GM23338 (cell line): ENCODE measurements at regions not wholly inside any gene's neighbourhood (a gene's known extent, or its start where the extent isn't known, plus 50 kb on each side); places are given as distances from the start of the nearest gene placed in this dataset.

Experiments
- ATAC-seq: fragments of 200-7000 bp; cut with Tn5 transposase; 3 replicates; pipeline ENCODE4 v1.9.1; 2020
- DNase-seq: peaks from one replicate; pipeline ENCODE4 v3.0.0-alpha.2; 2015; ENCODE audit warnings: low spot score
- H2AFZ ChIP-seq: fragments of 200-600 bp; sonication (generic); 2 replicates; pipeline ENCODE4 v1.8.0; 2016; ENCODE audit warnings: antibody characterized with exemption, mild to moderate bottlenecking, moderate library complexity
- H3F3A ChIP-seq: fragments of 200-600 bp; sonication (generic); replicated peaks from 2 replicates; pipeline ENCODE4 v1.8.0; 2017; ENCODE audit warnings: antibody characterized with exemption, mixed run types, low read depth
- H3K27ac ChIP-seq: fragments of 200-600 bp; sonication (generic); 2 replicates; pipeline ENCODE4 v1.6.1; 2016; ENCODE audit warnings: low read depth
- H3K27me3 ChIP-seq: fragments of 200-600 bp; sonication (generic); 2 replicates; pipeline ENCODE4 v1.8.0; 2016; ENCODE audit warnings: mild to moderate bottlenecking, mixed run types, moderate library complexity; ENCODE audit not compliant: insufficient read depth
- H3K36me3 ChIP-seq: fragments of 200-600 bp; sonication (generic); 2 replicates; pipeline ENCODE4 v1.8.0; 2016; ENCODE audit warnings: mild to moderate bottlenecking; ENCODE audit not compliant: insufficient read depth
- H3K4me1 ChIP-seq: fragments of 200-600 bp; sonication (generic); 2 replicates; pipeline ENCODE4 v1.8.0; 2016; ENCODE audit warnings: mild to moderate bottlenecking, moderate library complexity; ENCODE audit not compliant: insufficient read depth
- H3K4me2 ChIP-seq: fragments of 200-600 bp; sonication (generic); 2 replicates; pipeline ENCODE4 v1.7.1; 2017; ENCODE audit warnings: mixed run types
- H3K4me3 ChIP-seq: fragments of 200-600 bp; sonication (generic); 2 replicates; pipeline ENCODE4 v1.6.1; 2016; ENCODE audit warnings: mixed run types
- H3K79me2 ChIP-seq: fragments of 200-600 bp; sonication (generic); replicated peaks from 2 replicates; pipeline ENCODE4 v1.8.0; 2017; ENCODE audit warnings: mild to moderate bottlenecking; ENCODE audit not compliant: insufficient read depth
- H3K9me2 ChIP-seq: fragments of 200-600 bp; sonication (generic); 2 replicates; pipeline ENCODE4 v1.8.0; 2017; ENCODE audit not compliant: insufficient read depth
- H4K20me1 ChIP-seq: fragments of 200-600 bp; sonication (generic); replicated peaks from 2 replicates; pipeline ENCODE4 v1.8.0; 2017; ENCODE audit warnings: mild to moderate bottlenecking; ENCODE audit not compliant: insufficient read depth
- H3K27ac Mint-ChIP-seq: 2 replicates; pipeline ENCODE4 v1.8.0; 2020; ENCODE audit warnings: inconsistent platforms, mild to moderate bottlenecking, moderate library complexity, mixed read lengths
- H3K27me3 Mint-ChIP-seq: 3 replicates; pipeline ENCODE4 v1.8.0; 2022; ENCODE audit warnings: low read depth, mild to moderate bottlenecking, moderate library complexity, mixed read lengths, inconsistent platforms; ENCODE audit not compliant: insufficient read depth, poor library complexity
- H3K36me3 Mint-ChIP-seq: 3 replicates; pipeline ENCODE4 v1.8.0; 2021; ENCODE audit warnings: low read depth, mild to moderate bottlenecking, inconsistent platforms, moderate library complexity, mixed read lengths
- H3K4me1 Mint-ChIP-seq: 3 replicates; pipeline ENCODE4 v1.8.0; 2020; ENCODE audit warnings: mild to moderate bottlenecking, inconsistent platforms, mixed read lengths
- H3K4me3 Mint-ChIP-seq: 3 replicates; pipeline ENCODE4 v1.8.0; 2021; ENCODE audit warnings: moderate library complexity, mild to moderate bottlenecking, inconsistent platforms, mixed read lengths
- H3K9me3 Mint-ChIP-seq: 3 replicates; pipeline ENCODE4 v1.8.0; 2020; ENCODE audit warnings: moderate library complexity, mild to moderate bottlenecking, inconsistent platforms, mixed read lengths
- CREB1 ChIP-seq: fragments of 250-450 bp; sonication (Bioruptor Pico); IDR thresholded peaks from 2 replicates; pipeline ENCODE4 v1.5.0; 2020; ENCODE audit warnings: low read depth, mild to moderate bottlenecking, moderate library complexity
- EZH2 ChIP-seq: fragments of 200-600 bp; sonication (generic); IDR thresholded peaks from one replicate; pipeline ENCODE4 v1.8.0; 2017; ENCODE audit warnings: antibody characterized with exemption, mild to moderate bottlenecking, low read depth; ENCODE audit not compliant: unreplicated experiment
- EZH2phosphoT487 ChIP-seq: fragments of 200-600 bp; sonication (generic); IDR thresholded peaks from one replicate; pipeline ENCODE4 v1.8.1; 2018; ENCODE audit warnings: antibody characterized with exemption; ENCODE audit not compliant: unreplicated experiment
- JUNB ChIP-seq: IDR thresholded peaks from one replicate; pipeline ENCODE4 v1.6.1; 2016; ENCODE audit warnings: antibody characterized with exemption; ENCODE audit not compliant: unreplicated experiment
- NANOG ChIP-seq: IDR thresholded peaks from 2 replicates; pipeline ENCODE4 v1.6.1; 2016; ENCODE audit warnings: antibody characterized with exemption, borderline replicate concordance
- POLR2AphosphoS5 ChIP-seq: IDR thresholded peaks from 2 replicates; pipeline ENCODE4 v1.6.1; 2016; ENCODE audit warnings: antibody characterized with exemption, low read depth
- STAT1 ChIP-seq: IDR thresholded peaks from one replicate; pipeline ENCODE4 v1.6.1; 2016; ENCODE audit warnings: antibody characterized with exemption; ENCODE audit not compliant: unreplicated experiment
- ZNF114 ChIP-seq: fragments of 250-450 bp; sonication (Bioruptor Pico); IDR thresholded peaks from 2 replicates; pipeline ENCODE4 v1.5.0; 2020; ENCODE audit warnings: mild to moderate bottlenecking, moderate library complexity
- ZNF331 ChIP-seq: fragments of 250-450 bp; sonication (Bioruptor Pico); IDR thresholded peaks from 2 replicates; pipeline ENCODE4 v1.5.0; 2020; ENCODE audit warnings: low read depth, mild to moderate bottlenecking, moderate library complexity
- ZNF462 ChIP-seq: fragments of 250-450 bp; sonication (Bioruptor Pico); IDR thresholded peaks from 2 replicates; pipeline ENCODE4 v1.5.0; 2020; ENCODE audit warnings: mild to moderate bottlenecking, moderate library complexity
- TF ChIP-seq, protein P1 (sequence below): IDR thresholded peaks from 2 replicates; pipeline ENCODE4 v1.6.1; 2016; ENCODE audit warnings: antibody characterized with exemption
- TF ChIP-seq, protein P2 (sequence below), 2 experiments: fragments of 200-600 bp in 1 of 2; sonication (generic) in 1 of 2; conservative IDR thresholded peaks; 2 replicates each; pipeline versions ENCODE4 v1.5.1 to v1.6.1; 2016 to 2017; ENCODE audit warnings: antibody characterized with exemption in 2 of 2, low read depth in 2 of 2, mild to moderate bottlenecking in 2 of 2, moderate library complexity in 1 of 2

- TF ChIP-seq STAT1 (no peak), NANOG (no peak), EZH2phosphoT487 (no peak), EZH2 (no peak)
- TF ChIP-seq, protein P1, sequence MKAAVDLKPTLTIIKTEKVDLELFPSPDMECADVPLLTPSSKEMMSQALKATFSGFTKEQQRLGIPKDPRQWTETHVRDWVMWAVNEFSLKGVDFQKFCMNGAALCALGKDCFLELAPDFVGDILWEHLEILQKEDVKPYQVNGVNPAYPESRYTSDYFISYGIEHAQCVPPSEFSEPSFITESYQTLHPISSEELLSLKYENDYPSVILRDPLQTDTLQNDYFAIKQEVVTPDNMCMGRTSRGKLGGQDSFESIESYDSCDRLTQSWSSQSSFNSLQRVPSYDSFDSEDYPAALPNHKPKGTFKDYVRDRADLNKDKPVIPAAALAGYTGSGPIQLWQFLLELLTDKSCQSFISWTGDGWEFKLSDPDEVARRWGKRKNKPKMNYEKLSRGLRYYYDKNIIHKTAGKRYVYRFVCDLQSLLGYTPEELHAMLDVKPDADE = no peak
Observed at GRCh38 chr5:6142353-6142752, 236.0 kb downstream of the MED10 start (continued).

DNA sequence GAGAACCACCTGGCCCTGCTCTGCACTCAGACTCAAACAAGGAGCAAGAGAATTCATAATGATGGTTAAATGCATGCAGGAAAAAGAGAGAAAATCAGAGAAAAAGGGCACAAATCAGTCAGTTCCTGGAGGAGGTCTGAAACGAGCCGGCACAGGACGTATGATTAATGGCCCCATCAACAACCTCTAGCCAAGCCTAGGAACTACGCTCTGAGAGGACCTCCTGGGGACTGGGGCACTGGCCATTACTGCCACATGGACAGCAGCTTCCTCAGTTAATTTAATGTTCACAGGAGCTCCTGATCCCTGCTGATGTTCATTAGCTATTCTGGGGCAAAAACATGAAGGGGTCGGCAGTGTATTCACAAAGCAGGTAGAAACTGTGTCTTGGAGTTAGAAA lies 238.1 kb downstream of the MED10 start:
- Mint-ChIP-seq H3K36me3 (no peaks in the 10 kb centered on the region), H3K4me3 (no peak overlapping the region), H3K27me3 (no peaks in the 10 kb centered on the region), H3K27ac (no peak overlapping the region), H3K9me3 (peaks cover 2% of the 10 kb centered on the region; the same call in 2 of the 3 replicates), H3K4me1 (peaks cover 8% of the 10 kb centered on the region)
- H3K9me2 ChIP-seq = peaks cover 4% of the 10 kb centered on the region; the same call in 1 of the 2 replicates
- TF ChIP-seq ZNF462 (CRISPR knock-in tag) (no peak), JUNB (no peak), ZNF331 (CRISPR knock-in tag) (no peak), CREB1 (CRISPR knock-in tag) (no peak), EZH2 (no peak), POLR2AphosphoS5 (no peak), EZH2phosphoT487 (no peak), ZNF114 (CRISPR knock-in tag) (no peak)
- TF ChIP-seq, protein P1 = no peak
- TF ChIP-seq, protein P2, sequence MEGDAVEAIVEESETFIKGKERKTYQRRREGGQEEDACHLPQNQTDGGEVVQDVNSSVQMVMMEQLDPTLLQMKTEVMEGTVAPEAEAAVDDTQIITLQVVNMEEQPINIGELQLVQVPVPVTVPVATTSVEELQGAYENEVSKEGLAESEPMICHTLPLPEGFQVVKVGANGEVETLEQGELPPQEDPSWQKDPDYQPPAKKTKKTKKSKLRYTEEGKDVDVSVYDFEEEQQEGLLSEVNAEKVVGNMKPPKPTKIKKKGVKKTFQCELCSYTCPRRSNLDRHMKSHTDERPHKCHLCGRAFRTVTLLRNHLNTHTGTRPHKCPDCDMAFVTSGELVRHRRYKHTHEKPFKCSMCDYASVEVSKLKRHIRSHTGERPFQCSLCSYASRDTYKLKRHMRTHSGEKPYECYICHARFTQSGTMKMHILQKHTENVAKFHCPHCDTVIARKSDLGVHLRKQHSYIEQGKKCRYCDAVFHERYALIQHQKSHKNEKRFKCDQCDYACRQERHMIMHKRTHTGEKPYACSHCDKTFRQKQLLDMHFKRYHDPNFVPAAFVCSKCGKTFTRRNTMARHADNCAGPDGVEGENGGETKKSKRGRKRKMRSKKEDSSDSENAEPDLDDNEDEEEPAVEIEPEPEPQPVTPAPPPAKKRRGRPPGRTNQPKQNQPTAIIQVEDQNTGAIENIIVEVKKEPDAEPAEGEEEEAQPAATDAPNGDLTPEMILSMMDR (conservative IDR thresholded peaks at IDR 0.05; ENCODE audit: low read depth in 2 of 2) = no peak
- no peak overlapping the region for H3K4me3 ChIP-seq
- no peak overlapping the region for H3K4me2 ChIP-seq
- DNase-seq (no peak), ATAC-seq (no peak)
- H3K27me3 ChIP-seq = no peaks in the 10 kb centered on the region
- no peak overlapping the region for H3K27ac ChIP-seq
- no peaks in the 10 kb centered on the region for H3K36me3 ChIP-seq
- H3K4me1 ChIP-seq = 0 out of 2 replicates have a peak, but pooled peaks cover 3% of the 10 kb centered on the region
- H3K79me2 ChIP-seq = no peaks in the 10 kb centered on the region
- no peaks in the 10 kb centered on the region for H4K20me1 ChIP-seq
- no peak overlapping the region for H2AFZ ChIP-seq
- H3F3A ChIP-seq = no peaks in the 10 kb centered on the region
